Renal cortex interstitium (tissue), 11 donors: ENCODE measurements at regions not wholly inside any gene's neighbourhood (a gene's known extent, or its start where the extent isn't known, plus 50 kb on each side); places are given as distances from the start of the nearest gene placed in this dataset.
"Not testable (repeated sequence)": the region's sequence is repeated elsewhere in the genome, so short reads cannot be mapped to it uniquely, and the experiment has no call there.

ENCODE experiments used
- DNase-seq, 11 donors: peaks; one replicate each; pipeline ENCODE4 v3.0.0-alpha.2; 2013; ENCODE audit warnings: low read depth in 9 of 11, low spot score in 4 of 11; ENCODE audit errors: extremely low read depth in 1 of 11

GRCh38 chr2:191476901-191477300 is 201.0 kb upstream of the NABP1 start:
- DNase-seq, result no peak

- peak in 1 of 11 donors; percentile 15 for DNase-seq
These were observed 198.9 kb upstream of the NABP1 start for GRCh38 chr2:191478799-191479679.

- DNase-seq, result no peak
These were observed 198.3 kb upstream of the NABP1 start for GRCh38 chr2:191479680-191480023.

- DNase-seq, result no peak
These were observed 196.4 kb upstream of the NABP1 start for GRCh38 chr2:191481305-191482070.

- no peak for DNase-seq
These were observed 194.8 kb upstream of the NABP1 start for GRCh38 chr2:191483117-191483516.

- DNase-seq, result no peak
These were observed 191.2 kb upstream of the NABP1 start for GRCh38 chr2:191486584-191487320.

GRCh38 chr2:191488135-191488534 is 189.8 kb upstream of the NABP1 start:
- no peak for DNase-seq

GRCh38 chr2:191489177-191489576 is 188.8 kb upstream of the NABP1 start:
- DNase-seq, result no peak

GRCh38 chr2:191496838-191497237 is 181.1 kb upstream of the NABP1 start:
- no peak for DNase-seq

- no peak for DNase-seq
These were observed 180.1 kb upstream of the NABP1 start for GRCh38 chr2:191497822-191498221.

GRCh38 chr2:191499050-191499449 is 178.9 kb upstream of the NABP1 start:
- DNase-seq, result no peak

GRCh38 chr2:191499874-191500565 is 177.9 kb upstream of the NABP1 start:
- no peak for DNase-seq

- no peak for DNase-seq
These were observed 177.4 kb upstream of the NABP1 start for GRCh38 chr2:191500566-191500883.

GRCh38 chr2:191500884-191501560 is 176.9 kb upstream of the NABP1 start:
- no peak for DNase-seq

- DNase-seq, result peak in 8 of 11 donors; percentile 31 to 65 (median 38)
These were observed 176.3 kb upstream of the NABP1 start for GRCh38 chr2:191501561-191502168.

- DNase-seq, result no peak
These were observed 171.4 kb upstream of the NABP1 start for GRCh38 chr2:191506515-191506914.

GRCh38 chr2:191507252-191507853 is 170.6 kb upstream of the NABP1 start:
- DNase-seq, result not testable (repeated sequence)

GRCh38 chr2:191508738-191509137 is 169.2 kb upstream of the NABP1 start:
- no peak for DNase-seq
